GM12891 (cell line): ENCODE measurements at regions not wholly inside any gene's neighbourhood (a gene's known extent, or its start where the extent isn't known, plus 50 kb on each side); places are given as distances from the start of the nearest gene placed in this dataset.

Experiments used
- POLR2A ChIP-seq: IDR thresholded peaks from 2 replicates; pipeline ENCODE4 v1.6.1; 2011; ENCODE audit warnings: low read depth, low read length, control low read depth
- TAF1 ChIP-seq: IDR thresholded peaks from 2 replicates; pipeline ENCODE4 v1.6.1; 2011; ENCODE audit warnings: low read depth, low read length, control low read depth

- no peak for TF ChIP-seq POLR2A
- no peak for TF ChIP-seq TAF1
Observed at GRCh38 chr7:24069751-24070150, 214.2 kb upstream of the NPY start.
